GM21423 (cell line): ENCODE measurements at regions not wholly inside any gene's neighbourhood (a gene's known extent, or its start where the extent isn't known, plus 50 kb on each side); places are given as distances from the start of the nearest gene placed in this dataset.

ENCODE experiments used
- ATAC-seq: cut with Tn5 transposase; IDR thresholded peaks from one replicate; pipeline ENCODE4 v1.9.1; 2021; ENCODE audit warnings: mild to moderate bottlenecking, moderate library complexity; ENCODE audit not compliant: unreplicated experiment

GRCh38 chr14:43232261-43232660, 1274.8 kb downstream of the FSCB start:
- no peak for ATAC-seq

DNA sequence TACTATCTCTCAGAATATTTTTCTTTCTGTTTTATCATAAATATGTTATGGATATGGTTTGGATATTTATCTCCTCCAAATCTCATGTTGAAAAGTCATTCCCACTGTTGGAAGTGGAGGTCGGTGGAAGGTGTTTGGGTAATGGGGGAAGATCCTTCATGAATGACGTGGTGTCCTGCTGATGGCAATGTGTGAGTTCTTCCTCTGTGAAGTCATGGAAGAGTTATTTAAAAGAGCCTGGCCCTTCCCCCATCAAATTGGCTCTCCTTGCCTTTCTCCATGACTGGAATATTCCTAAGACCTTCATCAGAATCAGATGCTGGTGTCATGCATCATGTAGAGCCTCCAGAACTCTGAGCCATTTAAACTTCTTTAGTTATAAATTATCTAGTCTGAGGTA, 1291.6 kb downstream of the FSCB start:
- no peak for ATAC-seq

GRCh38 chr14:43207189-43207588, 1299.9 kb downstream of the FSCB start:
- ATAC-seq, result no peak

DNA sequence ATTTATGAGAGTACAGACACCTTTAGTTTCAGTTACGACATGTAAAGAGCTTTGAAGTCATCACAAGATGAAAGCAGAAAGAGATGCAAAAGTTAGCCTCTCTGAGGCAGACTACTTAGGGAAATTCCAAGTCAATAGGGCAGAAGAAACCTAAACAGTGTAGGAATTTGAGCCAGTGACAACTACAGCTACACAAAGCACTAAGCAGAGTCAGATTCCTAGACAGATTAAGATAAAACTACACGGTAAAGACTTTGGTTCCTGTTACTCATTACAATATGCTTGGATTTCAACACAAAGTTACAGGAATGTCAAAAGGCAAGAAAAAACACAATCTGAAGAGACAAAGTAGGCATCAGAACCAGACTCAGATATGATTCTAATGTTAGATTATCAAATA, 1302.3 kb downstream of the FSCB start:
- ATAC-seq, result no peak

- ATAC-seq, result no peak
Observed at GRCh38 chr14:43200519-43200918, 1306.6 kb downstream of the FSCB start.

GRCh38 chr14:43198465-43198864, 1308.6 kb downstream of the FSCB start:
- no peak for ATAC-seq

DNA sequence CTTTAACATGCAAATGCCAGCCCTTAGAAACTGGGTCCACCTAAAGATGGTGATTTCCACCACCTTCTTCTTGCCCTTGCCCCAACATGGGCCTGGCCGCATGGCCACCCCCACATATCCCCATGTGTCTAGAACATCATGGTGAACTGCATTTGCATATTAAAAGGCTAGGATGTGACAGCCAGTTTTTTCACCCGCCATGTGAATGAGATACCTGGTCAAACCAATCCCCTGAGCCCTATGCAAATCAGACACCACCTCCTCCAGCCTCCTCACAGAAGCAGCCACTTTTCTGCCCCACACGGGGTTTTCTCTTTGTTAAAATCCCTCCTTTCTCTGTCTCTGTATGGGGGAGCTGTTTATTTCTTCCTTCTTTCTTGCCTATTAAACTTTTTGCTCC, 1322.5 kb downstream of the FSCB start:
- no peak for ATAC-seq

DNA sequence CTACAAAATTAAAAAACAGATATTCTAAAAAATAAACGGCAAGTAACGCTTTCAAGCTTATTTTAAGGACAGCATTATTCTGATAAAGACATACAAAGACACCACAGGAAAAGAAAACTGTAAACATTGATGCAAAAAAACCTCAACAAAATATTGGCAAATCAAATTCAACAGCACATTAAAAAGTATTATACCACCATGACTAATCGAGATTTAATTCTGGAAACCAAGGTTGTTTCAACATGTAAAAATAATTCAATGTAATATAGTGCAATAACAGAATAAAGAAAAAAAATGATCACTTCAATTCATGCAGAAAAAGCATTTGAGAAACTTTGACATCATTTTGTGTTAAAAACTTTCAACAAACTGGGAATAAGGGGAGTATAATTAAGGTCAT, 1323.2 kb downstream of the FSCB start:
- no peak for ATAC-seq

DNA sequence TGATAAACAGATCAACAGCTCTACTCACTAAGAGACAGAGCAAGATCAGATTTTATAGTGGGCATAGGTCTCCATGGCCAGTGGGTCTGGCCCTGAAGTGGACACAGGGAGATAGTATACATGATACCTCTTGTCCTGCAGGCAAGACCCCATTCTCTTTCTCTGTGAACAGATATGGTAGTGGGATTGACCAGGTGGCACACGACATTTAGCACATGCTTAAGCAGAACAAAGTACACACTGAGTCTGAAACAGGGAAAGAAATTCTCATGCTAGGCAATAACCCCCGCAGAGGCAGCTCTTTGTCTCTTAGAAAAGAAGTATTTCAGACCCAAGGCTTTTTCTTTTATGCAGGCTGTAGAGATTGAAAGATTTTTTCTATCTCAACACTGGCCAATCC, 1331.2 kb downstream of the FSCB start:
- no peak for ATAC-seq

DNA sequence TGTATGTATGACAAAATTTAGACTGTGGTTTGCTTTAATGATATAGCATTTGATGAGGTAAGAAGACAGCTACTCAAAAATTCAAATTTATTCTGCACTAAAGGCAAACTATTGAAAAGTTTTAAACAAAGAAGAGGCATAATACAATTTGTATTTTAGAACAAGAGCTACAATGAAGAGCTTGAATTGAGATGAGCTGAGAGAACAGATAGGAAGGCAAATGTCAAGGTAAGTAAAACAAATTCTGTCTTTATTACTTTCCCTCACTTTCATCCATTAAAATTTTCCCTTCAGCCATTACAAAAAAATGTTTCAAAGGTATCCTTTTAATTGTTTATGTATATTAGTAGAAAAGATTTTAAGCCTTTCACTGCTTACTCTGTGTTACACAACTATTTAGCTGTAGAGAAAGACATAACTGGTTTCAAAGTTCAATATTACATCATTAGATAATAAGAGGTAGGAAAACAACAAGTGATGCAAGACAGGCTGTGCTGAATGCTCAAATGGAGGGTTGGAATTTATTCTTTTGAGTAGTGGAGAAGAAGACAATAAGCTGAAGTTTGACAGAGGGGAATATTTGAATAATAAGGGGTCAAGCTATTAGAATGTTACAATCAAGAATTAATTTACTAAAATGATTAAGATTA, 1334.1 kb downstream of the FSCB start:
- no peak for ATAC-seq

DNA sequence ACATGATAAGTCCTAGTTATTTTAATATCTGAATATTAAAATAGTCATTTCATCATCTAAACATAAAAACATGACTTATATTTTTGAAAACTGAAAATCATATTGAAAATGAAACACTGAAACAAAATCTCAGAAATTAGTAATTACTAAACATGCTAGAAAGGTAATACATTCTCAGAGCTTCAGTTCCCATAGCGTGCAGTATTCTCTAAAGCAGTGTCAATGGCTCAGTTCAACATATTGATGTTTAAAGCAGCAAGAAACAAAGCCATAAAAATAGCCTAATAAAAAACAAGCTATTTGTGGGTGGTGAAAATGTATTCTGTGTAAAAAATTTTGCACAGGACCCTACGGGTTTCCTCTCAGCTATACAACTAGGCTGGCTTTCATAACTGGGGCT, 1337.4 kb downstream of the FSCB start:
- ATAC-seq, result no peak

GRCh38 chr14:43168371-43168925, 1338.6 kb downstream of the FSCB start:
- ATAC-seq, result no peak

GRCh38 chr14:43166163-43166562, 1340.9 kb downstream of the FSCB start:
- ATAC-seq, result peak; percentile 76

- no peak for ATAC-seq
Observed at GRCh38 chr14:43165651-43166050, 1341.4 kb downstream of the FSCB start.

GRCh38 chr14:43161477-43161876, 1345.6 kb downstream of the FSCB start:
- no peak for ATAC-seq

DNA sequence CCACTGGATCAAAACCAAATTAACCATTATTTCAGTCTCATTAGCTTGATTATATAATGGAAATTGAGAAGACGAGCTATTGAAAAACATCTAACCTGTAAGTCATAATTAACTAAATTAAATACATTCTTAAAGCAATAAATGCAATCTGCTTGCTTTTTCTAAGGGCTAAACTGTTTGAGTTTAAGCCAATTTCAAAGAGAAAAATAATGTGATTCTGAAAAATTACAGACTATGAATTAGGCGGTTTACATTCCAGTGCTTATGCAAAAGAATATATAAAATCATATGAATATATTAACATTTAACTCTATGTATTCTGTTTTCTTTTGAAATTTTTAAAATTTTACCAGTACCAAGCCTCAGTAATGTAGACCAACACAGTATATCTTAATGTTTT, 1349.4 kb downstream of the FSCB start:
- ATAC-seq, result no peak

- ATAC-seq, result no peak
Observed at GRCh38 chr14:43155924-43156323, 1351.2 kb downstream of the FSCB start.

GRCh38 chr14:43155258-43155657, 1351.8 kb downstream of the FSCB start:
- no peak for ATAC-seq

- no peak for ATAC-seq
Observed at GRCh38 chr14:43147485-43147884, 1359.6 kb downstream of the FSCB start.

- ATAC-seq, result no peak
Observed at GRCh38 chr14:43145361-43145760, 1361.7 kb downstream of the FSCB start.

DNA sequence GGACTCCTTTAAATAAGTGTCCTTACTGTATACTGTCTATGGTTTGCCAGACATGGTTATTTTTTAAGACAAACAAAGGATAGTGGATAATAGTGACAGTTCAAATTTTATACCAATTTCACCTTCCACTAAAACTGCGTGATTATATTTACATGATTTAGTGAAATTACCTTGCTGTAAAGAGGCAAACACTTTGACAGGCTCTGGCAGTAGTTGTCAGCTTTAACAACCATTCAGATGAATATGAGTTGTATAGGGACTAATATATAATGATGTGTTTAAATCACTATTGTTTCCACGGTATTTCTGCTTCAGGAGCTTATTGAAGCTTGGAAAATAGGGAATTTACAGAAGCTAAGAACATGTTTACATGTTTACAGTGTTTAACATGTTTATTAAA, 1364.0 kb downstream of the FSCB start:
- no peak for ATAC-seq

DNA sequence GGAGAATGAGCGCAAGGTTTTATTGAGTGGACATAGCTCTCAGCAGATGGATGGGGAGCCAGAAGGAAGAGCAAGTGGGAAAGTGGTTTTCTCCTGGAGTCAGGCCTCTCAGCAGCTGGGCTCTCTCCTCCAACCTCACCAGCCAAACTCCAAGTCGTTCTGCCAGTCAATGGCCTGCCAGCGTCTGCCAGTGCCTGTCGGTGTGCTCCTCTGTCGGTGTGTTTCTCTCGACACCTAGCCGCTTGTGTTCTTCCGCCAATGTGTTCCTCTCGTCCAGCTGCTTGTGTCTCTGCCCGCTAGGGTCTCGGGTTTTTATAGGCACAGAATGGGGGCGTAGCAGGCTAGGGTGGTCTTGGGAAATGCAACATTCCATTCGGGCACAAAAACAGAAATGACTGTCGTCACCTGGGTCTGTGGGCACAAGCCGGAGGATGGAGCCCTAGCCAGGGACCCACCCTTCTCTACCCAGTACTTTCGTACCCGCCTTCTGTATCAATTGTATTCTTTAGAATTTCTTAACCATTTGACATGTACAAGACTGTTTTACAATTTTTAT, 1365.4 kb downstream of the FSCB start:
- no peak for ATAC-seq

GRCh38 chr14:43140453-43140852, 1366.6 kb downstream of the FSCB start:
- no peak for ATAC-seq
